ENCODE measurements at regions not wholly inside any gene's neighbourhood (a gene's known extent, or its start where the extent isn't known, plus 50 kb on each side); places are given as distances from the start of the nearest gene placed in this dataset.
A peak's percentile ranks its signal among the peaks of the same experiment; 100 is the strongest.
"Not testable (repeated sequence)": the region's sequence is repeated elsewhere in the genome, so short reads cannot be mapped to it uniquely, and the experiment has no call there.

GRCh38 chr11:112516261-112516660, 255.6 kb upstream of the PLET1 start:
- no peak for DNase-seq

GRCh38 chr11:112516755-112517154, 256.1 kb upstream of the PLET1 start:
- DNase-seq, result no peak

- DNase-seq, result no peak
Observed at GRCh38 chr11:112518371-112518770, 257.7 kb upstream of the PLET1 start.

- no peak for DNase-seq
Observed at GRCh38 chr11:112519751-112520150, 259.1 kb upstream of the PLET1 start.

GRCh38 chr11:112520354-112520753, 259.7 kb upstream of the PLET1 start:
- DNase-seq, result no peak

GRCh38 chr11:112522536-112522935, 261.9 kb upstream of the PLET1 start:
- DNase-seq, result no peak

GRCh38 chr11:112523031-112523430, 262.4 kb upstream of the PLET1 start:
- no peak for DNase-seq

- DNase-seq, result peak; percentile 19
Observed at GRCh38 chr11:112523477-112523876, 262.8 kb upstream of the PLET1 start.

GRCh38 chr11:112523951-112524350, 263.3 kb upstream of the PLET1 start:
- DNase-seq, result no peak

GRCh38 chr11:112524798-112525197, 264.1 kb upstream of the PLET1 start:
- no peak for DNase-seq

GRCh38 chr11:112525270-112525669, 264.6 kb upstream of the PLET1 start:
- DNase-seq, result no peak

GRCh38 chr11:112525844-112526590, 265.4 kb upstream of the PLET1 start:
- DNase-seq, result no peak

GRCh38 chr11:112526699-112527416, 266.2 kb upstream of the PLET1 start:
- DNase-seq, result no peak

- no peak for DNase-seq
Observed at GRCh38 chr11:112529071-112529470, 268.4 kb upstream of the PLET1 start.

GRCh38 chr11:112532506-112532905, 271.8 kb upstream of the PLET1 start:
- no peak for DNase-seq

GRCh38 chr11:112533682-112534081, 273.0 kb upstream of the PLET1 start:
- no peak for DNase-seq

- DNase-seq, result no peak
Observed at GRCh38 chr11:112534208-112534607, 273.5 kb upstream of the PLET1 start.

GRCh38 chr11:112537026-112537425, 276.4 kb upstream of the PLET1 start:
- DNase-seq, result no peak

GRCh38 chr11:112537846-112538330, 277.2 kb upstream of the PLET1 start:
- no peak for DNase-seq

GRCh38 chr11:112538534-112539280, 278.0 kb upstream of the PLET1 start:
- DNase-seq, result no peak

- not testable (repeated sequence) for DNase-seq
Observed at GRCh38 chr11:112539281-112539555, 278.6 kb upstream of the PLET1 start.

GRCh38 chr11:112539741-112540140, 279.1 kb upstream of the PLET1 start:
- no peak for DNase-seq

GRCh38 chr11:112540261-112540660, 279.6 kb upstream of the PLET1 start:
- no peak for DNase-seq

Data from T1000 (cell line).